Hepatocyte (in vitro differentiated cells): ENCODE measurements at regions not wholly inside any gene's neighbourhood (a gene's known extent, or its start where the extent isn't known, plus 50 kb on each side); places are given as distances from the start of the nearest gene placed in this dataset.

Experiments used
- DNase-seq: peaks from one replicate; pipeline ENCODE4 v3.0.0-alpha.2; 2016; ENCODE audit warnings: low spot score
- H2AFZ ChIP-seq: fragments of 200-600 bp; sonication (generic); 2 replicates; pipeline ENCODE4 v1.6.0; 2016; ENCODE audit warnings: antibody characterized with exemption, mild to moderate bottlenecking
- H3K27ac ChIP-seq: fragments of 200-600 bp; sonication (generic); 2 replicates; pipeline ENCODE4 v1.5.1; 2016; ENCODE audit warnings: mild to moderate bottlenecking
- H3K27me3 ChIP-seq: fragments of 200-600 bp; sonication (generic); 2 replicates; pipeline ENCODE4 v1.6.1; 2016
- H3K36me3 ChIP-seq: fragments of 200-600 bp; sonication (generic); replicated peaks from 2 replicates; pipeline ENCODE4 v1.5.1; 2016; ENCODE audit warnings: low read depth; ENCODE audit not compliant: insufficient read depth
- H3K4me1 ChIP-seq: fragments of 200-600 bp; sonication (generic); 2 replicates; pipeline ENCODE4 v1.5.1; 2016; ENCODE audit warnings: mild to moderate bottlenecking, moderate library complexity; ENCODE audit not compliant: insufficient read depth
- H3K4me2 ChIP-seq: fragments of 200-600 bp; sonication (generic); 2 replicates; pipeline ENCODE4 v1.6.0; 2016
- H3K4me3 ChIP-seq: fragments of 200-600 bp; sonication (generic); 2 replicates; pipeline ENCODE4 v1.5.1; 2016; ENCODE audit warnings: mild to moderate bottlenecking
- H3K79me2 ChIP-seq: fragments of 200-600 bp; sonication (generic); 2 replicates; pipeline ENCODE4 v1.6.0; 2017; ENCODE audit warnings: mild to moderate bottlenecking
- H3K9me2 ChIP-seq: fragments of 200-600 bp; sonication (generic); replicated peaks from 2 replicates; pipeline ENCODE4 v1.6.0; 2017; ENCODE audit warnings: mild to moderate bottlenecking; ENCODE audit not compliant: insufficient read depth
- H3K9me3 ChIP-seq: fragments of 200-600 bp; sonication (generic); 2 replicates; pipeline ENCODE4 v1.5.1; 2016; ENCODE audit warnings: low read depth, mild to moderate bottlenecking
- H4K20me1 ChIP-seq: fragments of 200-600 bp; sonication (generic); 2 replicates; pipeline ENCODE4 v1.6.0; 2016; ENCODE audit warnings: mild to moderate bottlenecking; ENCODE audit not compliant: insufficient read depth, poor library complexity, severe bottlenecking
- CTCF ChIP-seq: fragments of 200-600 bp; sonication (generic); IDR thresholded peaks from 2 replicates; pipeline ENCODE4 v1.5.1; 2016; ENCODE audit warnings: antibody characterized with exemption, mild to moderate bottlenecking; ENCODE audit not compliant: poor library complexity
- EZH2 ChIP-seq: fragments of 200-600 bp; sonication (generic); IDR thresholded peaks from 2 replicates; pipeline ENCODE4 v1.6.1; 2016; ENCODE audit warnings: antibody characterized with exemption, mild to moderate bottlenecking, borderline replicate concordance
- EZH2phosphoT487 ChIP-seq: fragments of 200-600 bp; sonication (generic); IDR thresholded peaks from one replicate; pipeline ENCODE4 v1.6.1; 2018; ENCODE audit warnings: antibody characterized with exemption, mild to moderate bottlenecking, low read depth, moderate library complexity; ENCODE audit not compliant: unreplicated experiment, severe bottlenecking
- WGBS: methylation state at CpG from one replicate; pipeline ENCODE4 v1.1.6; 2016; ENCODE audit warnings: low lambda C conversion rate; ENCODE audit errors: missing lambda C conversion rate; 5-methylcytosine and 5-hydroxymethylcytosine counted together

- Histone ChIP-seq H3K9me2 (no peaks in the 10 kb centered on the region), H3K27ac (no peak overlapping the region), H3K9me3 (no peaks in the 10 kb centered on the region), H4K20me1 (no peaks in the 10 kb centered on the region), H3K36me3 (no peaks in the 10 kb centered on the region), H3K4me2 (no peak overlapping the region), H2AFZ (no peak overlapping the region), H3K79me2 (no peaks in the 10 kb centered on the region), H3K27me3 (no peaks in the 10 kb centered on the region), H3K4me1 (no peaks in the 10 kb centered on the region), H3K4me3 (no peak overlapping the region)
- peak; percentile 63 for DNase-seq
- 43% methylated on average over 8 of the region's 8 CpGs for WGBS
- peak; percentile 59 for TF ChIP-seq CTCF
- TF ChIP-seq EZH2phosphoT487 = no peak
Observed at GRCh38 chr14:34322940-34323418, 139.1 kb downstream of the SPTSSA start.

- Histone ChIP-seq H3K27ac (no peak overlapping the region), H3K79me2 (no peaks in the 10 kb centered on the region), H4K20me1 (no peaks in the 10 kb centered on the region), H3K36me3 (no peaks in the 10 kb centered on the region), H2AFZ (no peak overlapping the region), H3K4me1 (no peaks in the 10 kb centered on the region), H3K9me2 (no peaks in the 10 kb centered on the region), H3K9me3 (no peaks in the 10 kb centered on the region), H3K4me2 (no peak overlapping the region), H3K4me3 (no peak overlapping the region), H3K27me3 (no peaks in the 10 kb centered on the region)
- 99% methylated on average over 4 of the region's 4 CpGs for WGBS
- no peak for DNase-seq
- TF ChIP-seq EZH2 = no peak
- TF ChIP-seq EZH2phosphoT487 = no peak
- no peak for TF ChIP-seq CTCF
Observed at GRCh38 chr14:34319140-34319539, 142.9 kb downstream of the SPTSSA start.

GRCh38 chr14:34318014-34318413 is 144.0 kb downstream of the SPTSSA start:
- H3K79me2 ChIP-seq = no peaks in the 10 kb centered on the region
- WGBS = 88% methylated on average over 2 of the region's 2 CpGs
- no peaks in the 10 kb centered on the region for H3K27me3 ChIP-seq
- H3K4me2 ChIP-seq = no peak overlapping the region
- H3K27ac ChIP-seq = no peak overlapping the region
- H3K9me2 ChIP-seq = no peaks in the 10 kb centered on the region
- no peak overlapping the region for H3K4me3 ChIP-seq
- H2AFZ ChIP-seq = no peak overlapping the region
- H3K4me1 ChIP-seq = no peaks in the 10 kb centered on the region
- no peak for TF ChIP-seq EZH2phosphoT487
- TF ChIP-seq EZH2 = no peak
- no peak for TF ChIP-seq CTCF
- no peaks in the 10 kb centered on the region for H3K36me3 ChIP-seq
- no peaks in the 10 kb centered on the region for H4K20me1 ChIP-seq
- no peaks in the 10 kb centered on the region for H3K9me3 ChIP-seq
- no peak for DNase-seq

GRCh38 chr14:34310724-34311123 is 151.3 kb downstream of the SPTSSA start:
- H3K36me3 ChIP-seq = no peaks in the 10 kb centered on the region
- H3K4me2 ChIP-seq = no peak overlapping the region
- H4K20me1 ChIP-seq = no peaks in the 10 kb centered on the region
- no peak overlapping the region for H2AFZ ChIP-seq
- H3K27ac ChIP-seq = no peak overlapping the region
- no peaks in the 10 kb centered on the region for H3K9me2 ChIP-seq
- no peak overlapping the region for H3K4me3 ChIP-seq
- DNase-seq = no peak
- TF ChIP-seq EZH2phosphoT487 = no peak
- TF ChIP-seq CTCF = no peak
- TF ChIP-seq EZH2 = no peak
- H3K9me3 ChIP-seq = no peaks in the 10 kb centered on the region
- H3K27me3 ChIP-seq = peaks cover 8% of the 10 kb centered on the region
- H3K79me2 ChIP-seq = no peaks in the 10 kb centered on the region
- 91% methylated on average over 1 of the region's 1 CpG for WGBS
- no peaks in the 10 kb centered on the region for H3K4me1 ChIP-seq
